NB4 (cell line): ENCODE measurements at regions not wholly inside any gene's neighbourhood (a gene's known extent, or its start where the extent isn't known, plus 50 kb on each side); places are given as distances from the start of the nearest gene placed in this dataset.

ENCODE experiments used
- DNase-seq: peaks from one replicate; pipeline ENCODE4 v3.0.0; 2010; ENCODE audit warnings: low read depth
- H3K4me3 ChIP-seq: one replicate; pipeline ENCODE4 v1.5.1; 2011; ENCODE audit warnings: mild to moderate bottlenecking, low read depth, low read length, moderate library complexity
- MYC ChIP-seq: IDR thresholded peaks from 2 replicates; pipeline ENCODE4 v1.6.1; 2011; ENCODE audit warnings: low read depth, low read length
- POLR2A ChIP-seq: IDR thresholded peaks from 2 replicates; pipeline ENCODE4 v1.6.1; 2011; ENCODE audit warnings: mild to moderate bottlenecking; ENCODE audit not compliant: insufficient read length; ENCODE audit errors: extremely low read depth
- TF ChIP-seq, protein P1 (sequence below): IDR thresholded peaks from one replicate; pipeline ENCODE4 v1.5.1; 2012; ENCODE audit warnings: low read depth, low read length
- TF ChIP-seq, protein P2 (sequence below): IDR thresholded peaks from 2 replicates; pipeline ENCODE4 v1.6.1; 2011; ENCODE audit warnings: low read depth, low read length

DNA sequence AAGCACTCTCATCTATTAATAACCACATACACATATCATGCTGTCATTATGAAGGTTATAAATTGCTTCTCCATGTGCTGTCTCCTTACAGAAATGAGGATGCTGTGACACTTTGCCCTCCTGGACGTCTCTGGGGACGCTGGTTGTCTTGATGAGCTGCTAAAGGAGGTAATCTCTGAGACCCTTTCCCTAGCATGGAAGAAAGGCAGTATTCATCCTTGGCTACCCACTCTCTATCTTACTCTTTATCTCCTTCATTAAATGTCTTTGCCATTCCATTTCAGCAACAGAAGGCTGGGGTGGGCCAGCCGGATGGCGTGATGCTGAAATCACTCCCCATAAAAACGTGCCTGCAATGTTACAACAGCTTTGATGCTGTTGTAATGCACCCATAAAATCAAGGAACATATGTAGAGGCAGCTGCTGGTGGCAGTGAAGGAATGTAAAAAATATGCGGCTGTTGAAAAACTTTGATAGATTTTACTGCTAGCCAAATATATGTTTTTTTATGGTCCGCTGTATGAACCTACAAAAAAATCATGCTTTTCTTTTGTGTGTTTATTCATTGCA is 715.1 kb upstream of the API5 start:
- no peak for DNase-seq
- TF ChIP-seq, protein P1, sequence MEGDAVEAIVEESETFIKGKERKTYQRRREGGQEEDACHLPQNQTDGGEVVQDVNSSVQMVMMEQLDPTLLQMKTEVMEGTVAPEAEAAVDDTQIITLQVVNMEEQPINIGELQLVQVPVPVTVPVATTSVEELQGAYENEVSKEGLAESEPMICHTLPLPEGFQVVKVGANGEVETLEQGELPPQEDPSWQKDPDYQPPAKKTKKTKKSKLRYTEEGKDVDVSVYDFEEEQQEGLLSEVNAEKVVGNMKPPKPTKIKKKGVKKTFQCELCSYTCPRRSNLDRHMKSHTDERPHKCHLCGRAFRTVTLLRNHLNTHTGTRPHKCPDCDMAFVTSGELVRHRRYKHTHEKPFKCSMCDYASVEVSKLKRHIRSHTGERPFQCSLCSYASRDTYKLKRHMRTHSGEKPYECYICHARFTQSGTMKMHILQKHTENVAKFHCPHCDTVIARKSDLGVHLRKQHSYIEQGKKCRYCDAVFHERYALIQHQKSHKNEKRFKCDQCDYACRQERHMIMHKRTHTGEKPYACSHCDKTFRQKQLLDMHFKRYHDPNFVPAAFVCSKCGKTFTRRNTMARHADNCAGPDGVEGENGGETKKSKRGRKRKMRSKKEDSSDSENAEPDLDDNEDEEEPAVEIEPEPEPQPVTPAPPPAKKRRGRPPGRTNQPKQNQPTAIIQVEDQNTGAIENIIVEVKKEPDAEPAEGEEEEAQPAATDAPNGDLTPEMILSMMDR = no peak
- TF ChIP-seq MYC (no peak), POLR2A (no peak)
- TF ChIP-seq, protein P2, sequence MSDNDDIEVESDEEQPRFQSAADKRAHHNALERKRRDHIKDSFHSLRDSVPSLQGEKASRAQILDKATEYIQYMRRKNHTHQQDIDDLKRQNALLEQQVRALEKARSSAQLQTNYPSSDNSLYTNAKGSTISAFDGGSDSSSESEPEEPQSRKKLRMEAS = no peak
- H3K4me3 ChIP-seq = no peak overlapping the region

DNA sequence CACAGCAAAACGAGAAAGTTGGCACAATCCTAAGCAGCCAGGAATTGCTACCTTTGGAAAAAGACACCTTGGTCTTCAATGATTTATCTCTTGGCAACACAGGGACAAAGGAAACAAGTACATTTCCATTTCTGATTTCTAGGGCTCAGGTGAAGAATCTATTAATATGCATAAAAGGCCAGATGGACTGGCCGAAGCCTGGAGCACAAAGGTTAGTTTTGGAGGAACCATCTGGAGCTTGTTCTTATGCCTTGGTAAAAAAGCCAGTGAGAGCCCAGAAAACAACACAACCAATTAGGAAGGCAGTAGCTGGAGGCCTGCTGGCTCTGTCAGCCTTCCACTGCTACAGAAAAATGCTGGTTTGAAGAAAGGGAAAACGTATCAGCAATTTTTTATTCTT is 713.5 kb upstream of the API5 start:
- no peak overlapping the region for H3K4me3 ChIP-seq
- no peak for TF ChIP-seq POLR2A
- no peak for DNase-seq

DNA sequence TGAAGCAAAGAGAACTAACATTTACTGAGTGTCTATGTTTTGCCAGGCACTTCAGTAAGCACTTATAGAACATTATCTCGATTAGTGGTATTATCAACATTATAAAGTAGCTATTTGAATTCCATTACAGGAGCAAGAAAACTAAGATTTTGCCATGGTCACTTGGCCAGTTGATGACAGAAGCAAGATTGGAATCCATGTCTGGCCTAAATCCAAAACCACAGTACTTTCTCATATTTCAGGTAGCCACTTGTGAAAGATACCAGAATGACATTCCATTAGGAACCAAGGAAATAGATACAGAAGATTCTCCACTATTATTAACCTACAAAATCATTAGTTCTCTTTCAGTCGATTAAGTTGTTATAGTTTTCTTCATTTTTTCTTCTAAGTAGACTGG is 691.0 kb upstream of the API5 start:
- DNase-seq = no peak
- TF ChIP-seq POLR2A (no peak), MYC (no peak)
- TF ChIP-seq, protein P2 = no peak
- TF ChIP-seq, protein P1 = no peak
- H3K4me3 ChIP-seq = no peak overlapping the region

DNA sequence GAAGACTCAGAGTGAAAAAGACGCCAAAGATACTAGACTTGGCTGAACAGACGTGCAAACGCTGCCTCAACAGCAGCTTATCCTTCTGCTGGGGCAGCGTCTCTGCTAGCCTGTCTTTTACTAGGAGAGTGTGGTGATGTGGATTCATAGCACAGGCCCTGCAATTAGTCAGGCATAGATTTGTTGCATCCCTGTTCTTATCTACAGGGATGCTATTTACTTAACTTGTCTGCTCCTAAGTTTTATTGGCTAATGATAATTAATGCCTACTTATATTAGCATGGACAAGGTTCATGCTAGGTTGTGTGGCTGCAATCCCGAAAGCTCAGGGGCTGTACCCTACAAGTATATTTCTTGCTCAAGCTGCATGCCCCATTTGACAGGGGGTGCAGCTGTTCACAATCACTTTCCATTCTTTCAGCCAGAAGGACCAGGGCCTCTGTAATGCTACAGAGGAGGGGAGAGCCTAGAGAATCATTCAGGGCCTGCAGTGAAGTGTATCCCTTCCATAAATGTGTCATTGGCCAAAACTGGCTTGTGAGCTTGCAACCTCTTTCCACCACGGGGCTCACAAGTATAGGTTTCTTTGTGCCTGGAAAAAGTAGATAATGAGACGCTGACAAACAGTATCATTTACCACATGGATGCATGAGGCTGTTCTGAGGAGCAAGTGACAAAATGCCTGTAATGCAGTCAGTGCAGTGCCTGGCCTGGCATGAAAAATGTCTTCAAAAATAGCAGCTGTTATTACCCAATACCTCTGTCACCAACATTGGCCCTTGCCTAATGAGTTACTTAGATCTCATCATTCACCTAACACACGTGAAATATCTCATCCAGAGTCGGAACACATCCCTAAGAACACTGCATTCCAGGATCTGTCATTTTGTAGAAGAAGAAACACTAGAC is 685.8 kb upstream of the API5 start:
- H3K4me3 ChIP-seq = no peak overlapping the region
- TF ChIP-seq, protein P1 = no peak
- TF ChIP-seq MYC (no peak), POLR2A (no peak)
- TF ChIP-seq, protein P2 = no peak
- no peak for DNase-seq

DNA sequence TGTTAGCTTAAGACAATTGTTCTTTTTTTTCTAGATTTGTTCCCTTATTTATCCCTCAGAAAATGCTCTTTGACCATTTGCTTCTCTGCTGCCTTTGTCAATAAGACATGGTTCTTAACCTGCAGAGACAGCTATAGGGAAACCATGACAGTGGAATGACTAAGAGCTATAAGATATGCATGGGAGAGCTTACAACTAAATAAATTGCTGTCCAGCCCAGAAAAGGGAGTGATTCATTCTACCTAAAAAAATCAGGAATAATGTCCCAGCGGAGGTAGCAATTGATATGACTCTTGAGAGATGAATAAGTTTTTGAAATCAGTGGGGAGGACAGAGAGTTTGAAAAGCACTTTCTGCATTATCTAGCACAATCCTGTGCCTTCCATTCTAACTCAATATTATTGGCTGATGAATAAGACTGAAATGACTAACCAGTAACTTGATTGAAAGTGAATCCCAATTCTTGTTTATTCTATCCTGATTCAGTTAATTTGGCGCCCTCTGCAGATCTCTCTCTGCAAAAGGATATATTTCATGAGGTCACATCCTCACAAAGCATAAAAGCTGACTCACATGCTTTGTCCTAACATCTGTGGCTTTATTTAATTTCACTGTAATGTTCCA is 680.5 kb upstream of the API5 start:
- DNase-seq = peak; percentile 31
- H3K4me3 ChIP-seq = no peak overlapping the region
- TF ChIP-seq, protein P1 = peak; percentile 21
- TF ChIP-seq, protein P2 = no peak

DNA sequence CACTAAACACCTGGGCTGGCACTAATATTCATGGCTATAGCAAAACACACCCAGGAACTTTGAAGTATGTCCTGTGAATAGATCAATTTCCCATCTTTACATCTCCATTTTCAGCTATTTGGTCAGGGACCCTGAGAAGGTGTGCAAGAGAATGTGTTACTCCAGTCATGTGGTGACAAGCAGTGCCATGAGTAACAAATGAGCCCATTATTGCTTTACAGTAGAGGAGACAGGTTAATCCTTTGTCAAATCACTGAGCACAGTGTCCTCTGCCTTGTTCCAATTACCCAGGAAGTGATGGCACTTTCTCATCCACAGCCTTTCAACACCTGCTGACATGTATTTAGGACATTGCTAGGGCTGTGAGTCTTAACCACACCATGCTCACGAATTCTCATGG is 664.8 kb upstream of the API5 start:
- no peak for DNase-seq
- no peak overlapping the region for H3K4me3 ChIP-seq
- TF ChIP-seq, protein P1 = no peak
- TF ChIP-seq MYC (no peak), POLR2A (no peak)
- TF ChIP-seq, protein P2 = no peak
